ENCODE measurements at regions not wholly inside any gene's neighbourhood (a gene's known extent, or its start where the extent isn't known, plus 50 kb on each side); places are given as distances from the start of the nearest gene placed in this dataset.

DNA sequence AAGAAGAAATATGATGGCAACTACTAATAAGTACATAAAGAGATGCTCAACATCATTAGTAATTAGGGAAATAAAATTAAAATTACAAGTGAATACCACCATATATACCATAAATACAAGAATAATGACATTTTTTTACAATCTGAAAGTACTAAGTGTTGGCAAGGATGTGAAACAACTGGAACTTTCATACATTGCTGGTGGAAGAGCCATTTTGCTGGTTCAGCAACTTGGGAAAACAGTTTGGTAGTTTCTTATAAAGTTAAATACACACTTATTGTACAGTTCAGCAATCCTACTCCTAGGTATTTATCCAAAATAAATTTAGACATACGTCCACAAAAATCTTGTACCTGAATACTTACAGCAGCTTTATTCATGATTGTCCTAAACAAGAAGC lies 192.9 kb downstream of the CARTPT start:
- TF ChIP-seq, protein P1, sequence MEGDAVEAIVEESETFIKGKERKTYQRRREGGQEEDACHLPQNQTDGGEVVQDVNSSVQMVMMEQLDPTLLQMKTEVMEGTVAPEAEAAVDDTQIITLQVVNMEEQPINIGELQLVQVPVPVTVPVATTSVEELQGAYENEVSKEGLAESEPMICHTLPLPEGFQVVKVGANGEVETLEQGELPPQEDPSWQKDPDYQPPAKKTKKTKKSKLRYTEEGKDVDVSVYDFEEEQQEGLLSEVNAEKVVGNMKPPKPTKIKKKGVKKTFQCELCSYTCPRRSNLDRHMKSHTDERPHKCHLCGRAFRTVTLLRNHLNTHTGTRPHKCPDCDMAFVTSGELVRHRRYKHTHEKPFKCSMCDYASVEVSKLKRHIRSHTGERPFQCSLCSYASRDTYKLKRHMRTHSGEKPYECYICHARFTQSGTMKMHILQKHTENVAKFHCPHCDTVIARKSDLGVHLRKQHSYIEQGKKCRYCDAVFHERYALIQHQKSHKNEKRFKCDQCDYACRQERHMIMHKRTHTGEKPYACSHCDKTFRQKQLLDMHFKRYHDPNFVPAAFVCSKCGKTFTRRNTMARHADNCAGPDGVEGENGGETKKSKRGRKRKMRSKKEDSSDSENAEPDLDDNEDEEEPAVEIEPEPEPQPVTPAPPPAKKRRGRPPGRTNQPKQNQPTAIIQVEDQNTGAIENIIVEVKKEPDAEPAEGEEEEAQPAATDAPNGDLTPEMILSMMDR (IDR thresholded peaks at IDR 0.05): no peak
- TF ChIP-seq ZFX (IDR thresholded peaks at IDR 0.05; ENCODE audit: borderline replicate concordance): no peak

All from 22Rv1 (cell line).